ENCODE measurements at regions not wholly inside any gene's neighbourhood (a gene's known extent, or its start where the extent isn't known, plus 50 kb on each side); places are given as distances from the start of the nearest gene placed in this dataset.

- in situ Hi-C loops (cut with MboI; ENCODE audit: low sequenced_read_pairs in 4 of 4) = no loop called here
These were observed 88.3 kb upstream of the PRDM11 start for GRCh38 chr11:45057938-45058646.

GRCh38 chr11:45058647-45058950, 87.8 kb upstream of the PRDM11 start:
- no peak for ATAC-seq
- intact Hi-C loops (cut with DNase I; ENCODE audit: low total_unique reads) = no loop called here
- TF ChIP-seq POLR2A (IDR thresholded peaks at IDR 0.05) = no peak
- no peak for TF ChIP-seq CTCF (IDR thresholded peaks at IDR 0.05 in 4 of 5, conservative IDR thresholded peaks at IDR 0.05 in 1 of 5)
- Histone ChIP-seq H3K4me1 (peaks cover 0 to 10% of the 10 kb centered on the region in 2 donors), H3K4me3 (no peak overlapping the region), H3K27ac (peak overlapping the region in 1 of 4 donors; percentile 33), H3K9me3 (peaks cover 0 to 2% (median 0%) of the 10 kb centered on the region in 3 donors), H3K27me3 (no peaks in the 10 kb centered on the region), H3K36me3 (no peaks in the 10 kb centered on the region)
- in situ Hi-C loops (cut with MboI; ENCODE audit: low sequenced_read_pairs in 4 of 4) = no loop called here
- DNase-seq = no peak

More at GRCh38 chr11:45057938-45058646, 88.3 kb upstream of the PRDM11 start:
- H3K36me3 ChIP-seq = no peaks in the 10 kb centered on the region
- intact Hi-C loops (cut with DNase I; ENCODE audit: low total_unique reads) = no loop called here
- ATAC-seq (no peak), DNase-seq (no peak)
- H3K9me3 ChIP-seq = no peaks in the 10 kb centered on the region
- TF ChIP-seq CTCF (IDR thresholded peaks at IDR 0.05 in 4 of 5, conservative IDR thresholded peaks at IDR 0.05 in 1 of 5) (no peak), POLR2A (IDR thresholded peaks at IDR 0.05) (no peak)
- no peak overlapping the region for H3K4me3 ChIP-seq
- no peak overlapping the region for H3K27ac ChIP-seq
- H3K4me1 ChIP-seq = peaks cover 3 to 10% of the 10 kb centered on the region in 2 donors
- no peaks in the 10 kb centered on the region for H3K27me3 ChIP-seq

- no peaks in the 10 kb centered on the region for H3K27me3 ChIP-seq
- in situ Hi-C loops (cut with MboI; ENCODE audit: low sequenced_read_pairs in 4 of 4) (no loop called here), intact Hi-C loops (cut with DNase I; ENCODE audit: low total_unique reads) (no loop called here)
- H3K36me3 ChIP-seq = no peaks in the 10 kb centered on the region
- DNase-seq (no peak), ATAC-seq (no peak)
- H3K4me1 ChIP-seq = peaks cover 0 to 10% of the 10 kb centered on the region in 2 donors
- no peak overlapping the region for H3K27ac ChIP-seq
- no peak overlapping the region for H3K4me3 ChIP-seq
- no peak for TF ChIP-seq POLR2A (IDR thresholded peaks at IDR 0.05)
- no peak for TF ChIP-seq CTCF (IDR thresholded peaks at IDR 0.05 in 4 of 5, conservative IDR thresholded peaks at IDR 0.05 in 1 of 5)
- H3K9me3 ChIP-seq = peaks cover 0 to 6% (median 0%) of the 10 kb centered on the region in 3 donors
These were observed 85.7 kb upstream of the PRDM11 start for GRCh38 chr11:45060707-45061106.

- Histone ChIP-seq H3K27me3 (no peaks in the 10 kb centered on the region), H3K9me3 (peaks cover 0 to 6% (median 0%) of the 10 kb centered on the region in 3 donors), H3K27ac (no peak overlapping the region), H3K36me3 (no peaks in the 10 kb centered on the region), H3K4me3 (no peak overlapping the region), H3K4me1 (peaks cover 0 to 10% of the 10 kb centered on the region in 2 donors)
- DNase-seq (no peak), ATAC-seq (no peak)
- TF ChIP-seq CTCF (IDR thresholded peaks at IDR 0.05 in 4 of 5, conservative IDR thresholded peaks at IDR 0.05 in 1 of 5) = no peak
- no peak for TF ChIP-seq POLR2A (IDR thresholded peaks at IDR 0.05)
- intact Hi-C loops (cut with DNase I; ENCODE audit: low total_unique reads) = no loop called here
- in situ Hi-C loops (cut with MboI; ENCODE audit: low sequenced_read_pairs in 4 of 4) = no loop called here
These were observed 84.8 kb upstream of the PRDM11 start for GRCh38 chr11:45061641-45062040.

- H3K9me3 ChIP-seq = peaks cover 0 to 6% (median 0%) of the 10 kb centered on the region in 3 donors
- H3K27me3 ChIP-seq = no peaks in the 10 kb centered on the region
- ATAC-seq (no peak), DNase-seq (no peak)
- no peak overlapping the region for H3K27ac ChIP-seq
- H3K4me3 ChIP-seq = no peak overlapping the region
- intact Hi-C loops (cut with DNase I; ENCODE audit: low total_unique reads) = no loop called here
- TF ChIP-seq POLR2A (IDR thresholded peaks at IDR 0.05) (no peak), CTCF (IDR thresholded peaks at IDR 0.05 in 4 of 5, conservative IDR thresholded peaks at IDR 0.05 in 1 of 5) (no peak)
- peaks cover 0 to 10% of the 10 kb centered on the region in 2 donors for H3K4me1 ChIP-seq
- no peaks in the 10 kb centered on the region for H3K36me3 ChIP-seq
- in situ Hi-C loops (cut with MboI; ENCODE audit: low sequenced_read_pairs in 4 of 4) = no loop called here
These were observed 84.3 kb upstream of the PRDM11 start for GRCh38 chr11:45062115-45062514.
